GM23248 (cell line): ENCODE measurements at regions not wholly inside any gene's neighbourhood (a gene's known extent, or its start where the extent isn't known, plus 50 kb on each side); places are given as distances from the start of the nearest gene placed in this dataset.

Experiments
- EZH2 ChIP-seq: fragments of 200-600 bp; sonication (generic); IDR thresholded peaks from 2 replicates; pipeline ENCODE4 v1.6.1; 2018; ENCODE audit warnings: antibody characterized with exemption, mild to moderate bottlenecking; ENCODE audit not compliant: insufficient read depth, poor library complexity, severe bottlenecking
- EZH2phosphoT487 ChIP-seq: fragments of 200-600 bp; sonication (generic); IDR thresholded peaks from 2 replicates; pipeline ENCODE4 v1.6.1; 2018; ENCODE audit warnings: antibody characterized with exemption, moderate library complexity, mild to moderate bottlenecking, low read depth; ENCODE audit not compliant: insufficient read depth

DNA sequence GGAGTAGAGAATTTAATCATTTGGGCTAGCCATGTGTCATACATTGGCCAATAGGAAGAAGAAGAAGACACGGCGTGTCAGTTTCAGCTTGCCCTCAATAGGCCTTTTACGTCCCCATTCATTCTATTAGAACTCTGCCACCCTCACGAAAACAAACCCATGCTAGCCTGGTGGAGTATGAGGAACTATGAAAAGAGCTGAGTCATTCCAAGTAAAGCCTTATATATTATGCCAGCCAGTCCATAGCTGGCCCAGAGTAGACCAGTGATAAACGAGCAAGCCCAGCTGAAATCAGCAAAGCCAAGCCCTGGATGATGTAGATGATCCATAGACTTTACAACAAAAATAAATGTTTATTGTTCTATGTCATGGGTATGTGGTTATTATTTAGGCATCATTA, 895.1 kb downstream of the TLE1 start:
- TF ChIP-seq EZH2phosphoT487 (no peak), EZH2 (no peak)
